Epidermal melanocyte (primary cell): ENCODE measurements at regions not wholly inside any gene's neighbourhood (a gene's known extent, or its start where the extent isn't known, plus 50 kb on each side); places are given as distances from the start of the nearest gene placed in this dataset.
"Not testable (repeated sequence)": the region's sequence is repeated elsewhere in the genome, so short reads cannot be mapped to it uniquely, and the experiment has no call there.

ENCODE experiments used
- DNase-seq: peaks from one replicate; pipeline ENCODE4 v3.0.0; 2011; ENCODE audit warnings: low spot score; ENCODE audit not compliant: insufficient read length

GRCh38 chr1:87981386-87981785 lies 652.7 kb downstream of the LMO4 start:
- no peak for DNase-seq

GRCh38 chr1:87981810-87982209 lies 653.1 kb downstream of the LMO4 start:
- no peak for DNase-seq

DNA sequence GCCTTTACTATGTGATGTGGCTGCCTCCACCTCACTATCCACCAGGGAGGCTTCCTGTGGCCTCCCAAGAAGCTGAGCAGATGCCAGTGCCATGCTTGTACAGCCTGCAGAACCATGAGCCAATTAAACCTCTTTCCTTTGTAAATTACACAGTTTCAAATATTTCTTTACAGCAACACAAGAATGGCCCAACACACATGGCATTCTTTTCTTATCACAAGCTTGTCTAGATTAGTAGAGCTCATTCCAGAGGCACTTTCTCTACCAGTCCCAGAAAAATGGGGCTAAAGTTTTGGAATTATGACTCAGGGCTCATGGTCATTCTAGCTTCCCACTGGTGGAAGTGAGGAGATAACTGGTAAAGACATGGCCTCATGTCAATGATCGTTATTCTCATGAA lies 655.2 kb downstream of the LMO4 start:
- no peak for DNase-seq

- no peak for DNase-seq
Observed at GRCh38 chr1:87985071-87985470, 656.4 kb downstream of the LMO4 start.

- DNase-seq, result no peak
Observed at GRCh38 chr1:87986130-87986866, 657.6 kb downstream of the LMO4 start.

GRCh38 chr1:87989346-87989745 lies 660.7 kb downstream of the LMO4 start:
- DNase-seq, result no peak

DNA sequence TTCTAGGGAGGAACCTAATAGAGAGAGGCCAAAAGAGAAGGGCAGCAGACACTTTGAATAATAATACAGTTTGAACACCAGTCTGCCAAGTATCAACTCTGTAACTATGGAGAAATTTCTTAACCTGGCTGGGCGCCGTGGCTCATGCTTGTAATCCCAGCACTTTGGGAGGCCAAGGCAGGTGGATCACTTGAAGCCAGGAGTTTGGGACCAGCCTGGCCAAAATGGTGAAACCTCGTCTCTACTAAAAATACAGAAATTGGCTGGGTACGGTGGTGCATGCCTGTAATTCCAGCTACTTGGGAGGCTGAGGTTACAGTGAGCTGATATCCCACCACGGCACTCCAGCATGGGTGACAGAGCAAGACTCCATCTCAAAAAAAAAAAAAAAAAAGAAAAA lies 663.9 kb downstream of the LMO4 start:
- DNase-seq, result not testable (repeated sequence)

GRCh38 chr1:87993051-87993450 lies 664.4 kb downstream of the LMO4 start:
- DNase-seq, result no peak

- DNase-seq, result no peak
Observed at GRCh38 chr1:87999852-88000251, 671.2 kb downstream of the LMO4 start.

- DNase-seq, result no peak
Observed at GRCh38 chr1:88001460-88001859, 672.8 kb downstream of the LMO4 start.

DNA sequence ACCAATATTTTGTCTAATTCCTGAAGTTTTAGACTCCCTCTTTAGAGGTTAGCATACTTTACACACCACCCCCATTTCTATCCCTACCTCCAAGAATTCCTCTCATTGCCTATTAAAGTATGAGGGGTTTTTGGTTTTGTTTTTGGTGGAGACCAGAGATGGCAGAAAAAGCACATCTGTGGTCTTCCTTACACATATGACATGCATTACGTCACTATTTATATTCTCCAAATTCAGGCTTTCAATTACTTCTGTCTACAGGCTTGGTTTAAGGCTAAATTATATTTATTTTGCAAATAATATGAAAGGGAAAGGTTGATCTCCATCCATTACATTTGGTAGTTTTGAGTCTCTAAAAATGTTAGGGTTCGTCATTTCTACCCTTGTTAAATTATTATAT lies 674.6 kb downstream of the LMO4 start:
- DNase-seq, result no peak

DNA sequence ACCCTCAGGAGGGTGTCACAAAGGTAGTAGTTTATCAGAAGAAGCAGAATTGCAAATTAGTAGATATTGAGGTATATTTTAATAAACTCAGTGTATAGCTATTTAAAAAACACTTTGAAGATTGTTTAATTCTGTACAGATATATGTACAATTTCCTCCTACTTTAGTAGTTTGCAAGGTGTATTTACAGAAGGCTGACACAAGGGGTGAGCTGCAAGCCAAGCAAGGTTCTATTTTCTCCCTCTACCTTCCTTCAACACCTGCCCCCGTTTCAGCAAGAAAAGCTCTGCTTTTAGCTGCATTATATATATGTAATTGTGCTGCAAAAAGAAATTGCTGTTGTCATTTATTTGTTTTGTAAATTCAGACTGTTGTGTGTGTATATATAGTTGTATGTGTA lies 674.2 kb upstream of the PKN2 start:
- DNase-seq, result no peak

- DNase-seq, result no peak
Observed at GRCh38 chr1:88013485-88013884, 670.6 kb upstream of the PKN2 start.

DNA sequence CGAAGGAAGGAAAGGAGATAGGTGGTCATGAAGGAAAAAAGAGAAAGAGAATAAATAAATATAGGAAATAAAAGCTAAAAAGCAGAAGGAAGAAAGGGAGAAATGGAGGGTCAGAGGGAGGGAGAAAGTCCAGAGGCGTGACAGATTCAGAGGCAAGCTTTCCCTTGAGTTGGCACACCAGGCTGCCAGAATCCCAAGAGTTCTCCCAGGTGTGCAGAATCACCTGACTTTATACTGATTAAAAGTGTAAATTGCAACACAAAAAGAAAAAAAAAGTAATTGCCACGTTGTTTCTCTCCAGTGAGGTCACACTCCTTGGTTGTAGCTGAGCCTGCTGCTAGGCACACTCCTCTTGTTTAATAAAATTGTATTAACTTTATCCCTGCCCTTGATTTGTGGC lies 669.9 kb upstream of the PKN2 start:
- DNase-seq, result no peak

DNA sequence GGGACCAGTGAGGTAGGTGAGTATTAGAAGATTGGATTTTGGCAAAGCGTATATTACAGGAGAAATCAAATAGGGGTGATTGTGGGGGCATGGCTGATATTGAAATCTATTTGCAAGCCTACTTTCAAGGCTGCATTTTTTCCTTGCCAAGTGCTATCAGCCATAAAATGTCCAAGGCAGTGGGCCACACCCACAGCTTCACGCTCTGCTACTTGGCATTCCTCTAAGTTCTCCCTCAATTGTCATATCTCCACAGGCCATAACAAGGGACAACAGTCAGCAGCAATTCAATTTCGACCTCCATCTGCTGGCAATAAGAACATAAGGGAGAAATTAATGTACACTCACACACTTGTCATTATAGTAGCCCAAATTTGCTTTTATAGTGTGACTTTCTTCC lies 667.1 kb upstream of the PKN2 start:
- no peak for DNase-seq

DNA sequence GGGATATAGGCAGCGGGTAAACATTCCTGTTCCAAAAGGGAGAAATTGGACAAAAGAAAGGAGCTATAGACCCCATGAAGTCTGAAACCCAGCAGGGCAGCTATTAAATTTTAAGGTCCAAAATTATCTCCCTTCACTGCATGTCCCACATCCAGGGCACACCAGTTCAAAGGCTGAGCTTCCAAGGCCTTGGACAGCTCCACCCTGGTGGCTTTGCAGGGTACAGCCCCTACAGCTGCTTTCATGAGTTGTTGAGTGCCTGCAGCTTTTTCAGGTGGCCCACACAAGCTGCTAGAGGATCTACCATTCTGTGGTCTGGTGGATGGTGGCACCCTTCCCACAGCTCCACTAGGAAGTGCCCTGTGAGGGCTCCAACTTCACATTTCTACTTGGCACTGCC lies 662.5 kb upstream of the PKN2 start:
- DNase-seq, result no peak

DNA sequence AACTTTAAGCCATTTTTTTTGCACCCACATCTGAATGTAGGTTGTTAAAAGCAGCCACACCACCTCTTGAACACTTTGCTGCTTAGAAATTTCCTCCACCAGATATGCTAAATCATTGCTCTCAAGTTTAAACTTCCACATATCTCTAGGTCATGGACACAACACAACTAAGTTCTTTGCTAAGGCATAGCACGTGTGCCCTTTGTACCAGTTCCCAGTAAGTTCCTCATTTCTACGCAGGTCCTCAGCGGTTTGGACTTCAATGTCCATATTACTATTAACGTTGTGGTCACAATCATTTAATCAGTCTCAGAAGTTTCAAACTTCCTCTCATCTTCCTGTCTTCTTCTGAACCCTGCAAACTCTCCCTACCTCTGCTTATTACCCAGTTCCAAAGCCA lies 661.6 kb upstream of the PKN2 start:
- DNase-seq, result no peak

DNA sequence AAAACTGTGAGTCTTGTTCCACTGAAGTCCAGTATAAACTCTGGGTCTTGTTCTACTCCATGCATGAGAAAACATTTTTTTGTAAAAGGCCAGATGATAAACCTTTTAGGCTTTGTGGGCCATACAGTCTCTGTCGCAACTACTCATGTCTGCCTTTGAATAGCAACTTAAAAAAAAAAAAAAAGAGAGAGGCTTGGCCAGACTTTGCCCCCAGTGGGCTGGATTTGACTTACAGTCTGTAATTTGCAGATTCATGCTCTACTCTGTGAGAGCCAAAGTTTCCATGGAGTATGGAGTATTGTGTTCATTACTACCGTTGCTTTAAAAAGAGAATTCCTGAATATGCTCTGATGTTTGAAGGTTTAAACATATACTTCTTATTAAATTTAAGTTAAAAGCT lies 654.9 kb upstream of the PKN2 start:
- DNase-seq, result no peak

- DNase-seq, result no peak
Observed at GRCh38 chr1:88029899-88030298, 654.2 kb upstream of the PKN2 start.

DNA sequence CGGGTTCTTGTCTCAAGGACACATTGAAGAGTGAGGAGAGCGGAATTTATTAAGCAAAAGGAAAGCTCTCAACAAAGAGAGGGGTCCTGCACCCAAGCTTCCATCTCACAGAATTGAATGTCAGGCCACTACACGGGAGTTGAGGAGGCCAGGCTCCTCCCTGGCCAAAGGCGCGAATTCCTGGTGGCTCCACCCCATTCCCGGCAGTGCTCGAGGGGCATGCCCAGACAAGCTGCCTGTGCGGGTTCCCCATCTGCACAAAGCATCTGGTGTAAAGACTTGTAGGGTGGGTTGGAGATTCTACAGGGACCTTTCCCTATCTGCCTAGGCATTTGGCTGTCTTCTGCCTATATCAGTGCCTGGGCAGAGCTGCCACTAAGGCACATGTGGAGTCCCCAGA lies 648.5 kb upstream of the PKN2 start:
- DNase-seq, result no peak

DNA sequence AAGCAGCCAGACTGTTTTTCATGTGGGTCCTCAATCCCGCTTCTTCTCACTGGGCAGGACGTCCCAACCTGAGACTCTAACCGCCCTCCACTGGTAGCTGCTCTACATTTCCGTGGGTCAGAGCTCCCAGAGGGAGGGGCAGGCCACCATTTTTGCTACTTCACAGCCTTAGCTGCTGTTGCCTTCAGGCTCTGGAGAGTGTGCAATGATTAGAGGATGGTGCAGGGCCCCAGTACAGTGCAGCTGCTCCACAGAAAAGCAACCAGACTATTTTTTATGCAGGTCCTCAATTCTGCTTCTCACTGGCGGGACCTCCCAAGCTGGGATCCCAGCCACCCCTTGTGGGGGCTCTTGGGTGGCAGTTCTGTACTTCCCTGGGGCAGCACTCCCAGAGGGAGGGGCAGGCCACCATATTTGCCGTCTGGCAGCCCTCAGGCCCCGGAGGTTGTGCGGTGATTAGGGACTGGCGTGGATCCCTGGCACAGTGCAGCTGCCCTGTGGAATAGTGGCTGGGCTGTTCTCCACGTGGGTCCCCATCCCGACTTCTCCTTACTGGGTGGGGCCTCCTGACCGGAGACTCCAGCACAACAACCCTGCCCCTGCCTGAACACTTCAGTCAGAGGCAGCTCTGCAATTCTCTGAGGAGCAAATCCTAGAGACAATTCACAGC lies 647.6 kb upstream of the PKN2 start:
- DNase-seq, result no peak

DNA sequence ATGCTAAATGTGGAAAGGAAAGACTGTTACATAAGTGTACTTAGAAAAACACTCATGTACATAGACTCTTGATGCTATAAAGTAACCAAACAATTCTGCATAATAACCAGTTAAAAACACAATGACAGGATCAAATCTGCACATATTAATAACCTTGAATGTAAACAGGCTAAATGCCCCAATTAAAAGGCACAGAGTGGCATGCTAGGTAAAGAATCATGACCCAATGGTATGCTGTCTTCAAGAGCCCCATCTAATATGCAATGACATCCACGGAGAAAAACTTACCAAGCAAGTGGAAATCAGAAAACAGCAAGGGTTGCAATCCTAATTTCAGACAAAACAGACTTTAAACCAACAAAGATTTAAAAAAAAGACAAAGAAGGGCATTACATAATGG lies 644.8 kb upstream of the PKN2 start:
- DNase-seq, result no peak

GRCh38 chr1:88043834-88044233 lies 640.2 kb upstream of the PKN2 start:
- no peak for DNase-seq
